HUES48 (cell line): ENCODE measurements at regions not wholly inside any gene's neighbourhood (a gene's known extent, or its start where the extent isn't known, plus 50 kb on each side); places are given as distances from the start of the nearest gene placed in this dataset.

ENCODE experiments used
- H3K27ac ChIP-seq: one replicate; pipeline ENCODE4 v1.7.0; 2013; ENCODE audit warnings: low read depth, low read length, inconsistent platforms
- H3K27me3 ChIP-seq: 2 replicates; pipeline ENCODE4 v1.6.1; 2013; ENCODE audit warnings: mild to moderate bottlenecking, low read length; ENCODE audit not compliant: control insufficient read depth, insufficient read depth
- H3K36me3 ChIP-seq: 2 replicates; pipeline ENCODE4 v1.6.1; 2013; ENCODE audit warnings: low read length; ENCODE audit not compliant: control insufficient read depth, insufficient read depth
- H3K4me1 ChIP-seq: 2 replicates; pipeline ENCODE4 v1.6.1; 2013; ENCODE audit warnings: mild to moderate bottlenecking, low read length; ENCODE audit not compliant: control insufficient read depth, insufficient read depth
- H3K4me3 ChIP-seq: 2 replicates; pipeline ENCODE4 v1.5.1; 2013; ENCODE audit warnings: mild to moderate bottlenecking, low read depth, low read length
- H3K9ac ChIP-seq: 2 replicates; pipeline ENCODE4 v1.6.1; 2013; ENCODE audit warnings: mild to moderate bottlenecking, low read depth, low read length, moderate library complexity
- H3K9me3 ChIP-seq: 2 replicates; pipeline ENCODE4 v1.6.1; 2013; ENCODE audit warnings: low read length; ENCODE audit not compliant: control insufficient read depth, insufficient read depth

GRCh38 chr20:56175884-56176283 lies 72.6 kb upstream of the MC3R start:
- peaks cover 90% of the 10 kb centered on the region for H3K9me3 ChIP-seq
- no peak overlapping the region for H3K27ac ChIP-seq
- no peaks in the 10 kb centered on the region for H3K4me1 ChIP-seq
- no peaks in the 10 kb centered on the region for H3K36me3 ChIP-seq
- H3K4me3 ChIP-seq: no peak overlapping the region
- no peak overlapping the region for H3K9ac ChIP-seq
- no peaks in the 10 kb centered on the region for H3K27me3 ChIP-seq

DNA sequence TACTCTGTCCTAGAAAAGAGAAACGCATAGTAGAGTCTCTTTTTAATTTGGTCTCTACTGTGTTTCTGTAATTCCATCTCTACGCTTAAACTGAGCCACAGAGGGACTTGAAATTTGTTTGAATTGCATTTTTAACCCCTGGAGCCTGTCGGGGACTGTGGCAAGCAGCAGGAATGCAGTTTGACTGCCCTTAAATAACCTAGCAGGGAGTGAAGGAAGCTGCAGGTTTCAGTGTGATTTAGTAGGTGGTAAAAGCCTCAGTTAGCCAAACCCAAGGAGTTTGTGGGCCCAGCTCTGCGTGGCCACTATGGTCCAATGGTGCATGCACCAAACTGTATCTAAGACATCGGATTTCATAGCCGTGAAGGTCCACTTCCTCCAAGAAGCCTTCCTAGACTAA lies 70.3 kb upstream of the MC3R start:
- Histone ChIP-seq H3K9ac (no peak overlapping the region), H3K9me3 (peaks cover 94% of the 10 kb centered on the region), H3K27me3 (no peaks in the 10 kb centered on the region), H3K36me3 (no peaks in the 10 kb centered on the region), H3K27ac (no peak overlapping the region), H3K4me3 (no peak overlapping the region), H3K4me1 (no peaks in the 10 kb centered on the region)

DNA sequence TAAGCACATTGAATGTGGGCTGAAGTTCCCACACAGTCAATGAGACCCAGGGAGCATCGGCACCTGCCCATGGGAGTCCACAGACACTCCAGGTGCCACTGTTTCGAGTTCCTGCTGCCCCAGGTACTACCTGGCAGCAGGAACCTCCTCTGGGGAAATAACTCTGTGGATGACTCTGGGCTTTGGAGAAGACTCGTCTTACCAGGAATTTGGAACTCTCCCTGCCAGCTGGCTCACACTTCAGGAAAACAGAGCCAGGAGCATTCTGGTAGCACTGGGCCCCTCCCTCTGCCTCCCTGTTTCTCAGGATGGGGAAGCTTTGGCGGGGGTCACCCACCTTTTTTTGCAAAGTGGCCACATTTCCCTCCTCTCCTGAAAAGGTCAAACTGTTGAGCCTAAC lies 69.5 kb upstream of the MC3R start:
- no peaks in the 10 kb centered on the region for H3K36me3 ChIP-seq
- no peak overlapping the region for H3K4me3 ChIP-seq
- H3K27ac ChIP-seq: no peak overlapping the region
- no peaks in the 10 kb centered on the region for H3K27me3 ChIP-seq
- peaks cover 94% of the 10 kb centered on the region for H3K9me3 ChIP-seq
- H3K4me1 ChIP-seq: no peaks in the 10 kb centered on the region
- no peak overlapping the region for H3K9ac ChIP-seq

DNA sequence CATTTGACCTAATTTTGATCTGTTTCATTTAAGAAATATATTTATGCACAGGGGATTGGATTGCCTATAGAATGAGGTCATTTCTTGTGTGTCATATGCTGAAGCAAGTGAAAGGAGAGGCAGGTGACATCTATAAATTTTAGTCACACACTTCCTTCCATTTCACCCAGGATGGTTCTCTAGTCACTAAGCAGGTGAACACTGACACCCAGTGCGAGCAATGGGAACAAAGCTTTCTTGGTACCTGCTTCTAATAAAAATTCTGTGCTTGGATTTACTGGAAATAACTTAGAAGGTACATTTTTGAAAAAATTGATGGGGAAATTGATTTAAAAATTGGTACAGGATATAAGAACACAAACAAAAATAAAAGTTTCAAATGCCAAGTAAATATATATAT lies 66.9 kb upstream of the MC3R start:
- Histone ChIP-seq H3K9ac (no peak overlapping the region), H3K27me3 (no peaks in the 10 kb centered on the region), H3K27ac (no peak overlapping the region), H3K9me3 (peaks cover 95% of the 10 kb centered on the region), H3K4me1 (no peaks in the 10 kb centered on the region), H3K36me3 (no peaks in the 10 kb centered on the region), H3K4me3 (no peak overlapping the region)

DNA sequence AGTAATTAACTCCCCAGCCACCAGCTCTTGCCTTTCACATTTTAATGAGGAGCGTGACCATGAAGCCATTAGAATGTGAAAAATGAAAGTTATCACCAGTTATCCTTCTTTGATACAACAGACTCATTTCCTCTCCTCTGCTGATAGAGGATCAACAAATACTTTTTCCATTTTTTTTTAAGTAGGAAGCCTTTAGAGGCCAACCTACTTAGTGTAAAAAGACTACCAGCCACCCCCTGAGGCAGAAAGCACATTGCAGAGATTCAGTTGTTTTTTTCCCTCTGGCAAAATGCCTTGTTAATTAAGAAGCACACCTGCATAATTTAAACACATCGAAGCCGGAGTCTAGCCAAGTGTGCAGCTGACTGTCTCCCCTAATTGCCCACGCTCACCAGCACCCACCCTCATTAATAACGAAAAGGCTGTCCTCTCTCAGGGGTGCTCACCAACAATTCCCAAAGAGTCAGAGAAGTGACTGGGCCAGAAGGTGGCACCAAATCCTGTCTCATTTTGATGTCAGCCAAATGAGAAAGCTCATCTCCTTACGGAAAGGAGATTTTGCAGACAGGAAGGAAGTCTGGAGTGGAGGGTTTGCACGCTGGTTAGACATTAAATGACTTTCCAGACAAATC lies 60.9 kb upstream of the MC3R start:
- Histone ChIP-seq H3K27ac (no peak overlapping the region), H3K9ac (no peak overlapping the region), H3K36me3 (no peaks in the 10 kb centered on the region), H3K9me3 (peaks cover 87% of the 10 kb centered on the region), H3K4me1 (no peaks in the 10 kb centered on the region), H3K4me3 (no peak overlapping the region), H3K27me3 (no peaks in the 10 kb centered on the region)

DNA sequence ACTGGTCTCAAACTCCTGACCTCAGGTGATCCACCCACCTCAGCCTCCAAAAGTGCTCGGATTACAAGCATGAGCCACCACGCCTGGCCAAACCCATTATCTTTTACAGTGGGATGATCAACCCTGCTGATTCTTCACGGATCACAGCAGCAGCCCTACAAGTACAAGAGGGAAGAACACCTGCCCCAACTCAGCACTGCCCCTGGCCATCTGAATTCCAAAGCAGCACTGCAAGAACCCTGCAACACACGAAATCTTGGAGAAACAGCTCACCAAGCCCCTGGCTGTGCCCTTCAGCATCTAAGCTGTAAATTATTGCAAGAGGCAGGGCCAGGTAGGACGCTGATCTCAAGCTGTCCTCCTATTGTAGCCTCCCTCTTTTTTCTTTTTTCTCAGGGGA lies 54.5 kb upstream of the MC3R start:
- H3K27ac ChIP-seq: no peak overlapping the region
- no peak overlapping the region for H3K9ac ChIP-seq
- no peaks in the 10 kb centered on the region for H3K27me3 ChIP-seq
- H3K4me1 ChIP-seq: no peaks in the 10 kb centered on the region
- H3K9me3 ChIP-seq: peaks cover 86% of the 10 kb centered on the region
- no peaks in the 10 kb centered on the region for H3K36me3 ChIP-seq
- no peak overlapping the region for H3K4me3 ChIP-seq

GRCh38 chr20:56195946-56196345 lies 52.6 kb upstream of the MC3R start:
- H3K9ac ChIP-seq: no peak overlapping the region
- H3K27me3 ChIP-seq: no peaks in the 10 kb centered on the region
- H3K4me3 ChIP-seq: no peak overlapping the region
- H3K4me1 ChIP-seq: no peaks in the 10 kb centered on the region
- peaks cover 91% of the 10 kb centered on the region for H3K9me3 ChIP-seq
- no peak overlapping the region for H3K27ac ChIP-seq
- H3K36me3 ChIP-seq: no peaks in the 10 kb centered on the region
